ENCODE measurements at regions not wholly inside any gene's neighbourhood (a gene's known extent, or its start where the extent isn't known, plus 50 kb on each side); places are given as distances from the start of the nearest gene placed in this dataset.

DNA sequence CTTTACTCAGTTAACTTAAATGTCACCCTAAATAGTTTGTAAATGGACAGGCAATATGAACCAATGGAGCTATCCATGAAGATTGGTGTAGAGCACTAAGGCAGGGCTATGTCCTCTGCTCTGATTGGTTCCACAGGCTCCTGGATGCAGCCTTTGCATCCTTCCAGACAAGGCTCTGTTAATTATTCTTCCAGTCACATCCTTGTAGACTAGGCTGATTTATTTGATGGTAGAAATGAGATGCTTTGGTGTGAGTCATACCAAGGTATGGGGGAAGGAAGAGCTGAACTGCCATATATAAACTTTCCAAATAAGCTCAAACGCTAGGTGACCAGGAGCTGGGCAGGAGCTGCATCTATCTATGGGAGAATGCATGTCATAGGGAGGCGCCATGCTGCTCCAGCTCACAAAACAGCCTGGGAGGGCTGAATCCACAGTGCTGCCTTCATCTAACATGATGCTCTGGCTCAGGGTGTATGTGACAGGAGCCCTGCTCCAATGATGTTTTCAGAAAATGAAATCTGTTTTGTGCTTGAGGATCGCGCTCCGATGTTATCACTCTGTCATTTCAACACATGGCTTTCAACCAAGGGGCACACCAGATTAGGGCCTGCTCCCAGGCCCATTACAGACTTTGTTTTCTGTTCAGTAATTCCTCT is 818.0 kb upstream of the ZNF608 start:
- Histone ChIP-seq H3K27ac (ENCODE audit: insufficient read depth, low read length, poor library complexity, severe bottlenecking) (no peak overlapping the region), H3K27me3 (ENCODE audit: control insufficient read depth, insufficient read depth, low read length) (no peaks in the 10 kb centered on the region), H3K9me3 (ENCODE audit: control insufficient read depth in 2 of 2, low read length in 2 of 2) (no peaks in the 10 kb centered on the region), H3K4me1 (ENCODE audit: control insufficient read depth, insufficient read depth, low read length, poor library complexity, severe bottlenecking) (no peaks in the 10 kb centered on the region), H3K36me3 (ENCODE audit: control insufficient read depth, insufficient read depth, low read length) (no peaks in the 10 kb centered on the region), H3K4me3 (ENCODE audit: low read depth, low read length) (no peak overlapping the region)
- Mint-ChIP-seq H3K27me3 (no peaks in the 10 kb centered on the region), H3K36me3 (no peaks in the 10 kb centered on the region), H3K27ac (no peak overlapping the region), H3K9me3 (peaks cover 3 to 31% (median 10%) of the 10 kb centered on the region in 7 donors), H3K4me3 (no peak overlapping the region), H3K4me1 (peaks cover 0 to 4% (median 0%) of the 10 kb centered on the region in 4 donors)
- DNase-seq (no peak), ATAC-seq (ENCODE audit: low read depth in 2 of 2) (no peak)

GRCh38 chr5:125574491-125575044 is 828.1 kb upstream of the ZNF608 start:
- Mint-ChIP-seq H3K4me3 (no peak overlapping the region), H3K27ac (no peak overlapping the region), H3K9me3 (peaks cover 0 to 14% (median 5%) of the 10 kb centered on the region in 7 donors), H3K4me1 (no peaks in the 10 kb centered on the region), H3K36me3 (no peaks in the 10 kb centered on the region), H3K27me3 (no peaks in the 10 kb centered on the region)
- Histone ChIP-seq H3K4me1 (ENCODE audit: control insufficient read depth, insufficient read depth, low read length, poor library complexity, severe bottlenecking) (no peaks in the 10 kb centered on the region), H3K36me3 (ENCODE audit: control insufficient read depth, insufficient read depth, low read length) (no peaks in the 10 kb centered on the region), H3K4me3 (ENCODE audit: low read depth, low read length) (no peak overlapping the region), H3K27me3 (ENCODE audit: control insufficient read depth, insufficient read depth, low read length) (no peaks in the 10 kb centered on the region), H3K9me3 (ENCODE audit: control insufficient read depth in 2 of 2, low read length in 2 of 2) (peaks cover 0 to 2% of the 10 kb centered on the region in 2 experiments), H3K27ac (ENCODE audit: insufficient read depth, low read length, poor library complexity, severe bottlenecking) (no peak overlapping the region)
- DNase-seq = no peak
- ATAC-seq (ENCODE audit: low read depth in 2 of 2) = no peak

DNA sequence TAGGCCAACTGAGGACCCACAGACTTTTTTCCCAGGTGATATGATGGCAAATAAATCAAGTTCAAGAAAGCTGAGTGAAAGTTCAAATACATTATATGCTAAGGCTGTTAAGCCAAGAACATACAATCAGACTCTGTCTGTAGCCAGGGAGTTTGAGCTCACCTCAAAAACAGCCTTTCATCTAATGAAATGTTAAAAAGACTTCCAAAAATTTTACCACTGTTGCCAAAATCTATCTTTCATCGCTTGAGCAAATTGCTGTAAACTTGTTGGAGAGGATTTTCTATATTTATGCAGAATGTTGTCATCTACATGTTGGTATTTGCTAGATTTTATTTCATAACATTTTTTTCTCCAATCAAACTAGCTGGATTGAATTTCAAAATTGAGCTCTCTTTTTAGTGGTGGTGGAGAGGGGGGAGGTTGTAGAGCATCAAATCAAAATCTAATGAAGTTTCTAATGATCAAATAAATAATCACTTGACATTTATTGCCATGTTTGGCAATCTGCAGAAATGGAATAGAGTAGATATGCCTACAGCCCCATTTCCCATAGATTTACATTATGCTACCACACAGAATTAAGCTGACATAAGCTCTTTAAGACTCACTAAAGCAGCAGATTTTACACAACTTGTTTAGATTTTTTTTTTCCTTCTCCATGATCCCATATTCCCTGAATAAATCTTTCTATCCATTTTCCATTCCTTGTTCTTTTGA is 828.9 kb upstream of the ZNF608 start:
- Mint-ChIP-seq H3K36me3 (no peaks in the 10 kb centered on the region), H3K9me3 (peaks cover 0 to 14% (median 5%) of the 10 kb centered on the region in 7 donors), H3K27me3 (no peaks in the 10 kb centered on the region), H3K27ac (no peak overlapping the region), H3K4me3 (no peak overlapping the region), H3K4me1 (no peaks in the 10 kb centered on the region)
- Histone ChIP-seq H3K27me3 (ENCODE audit: control insufficient read depth, insufficient read depth, low read length) (no peaks in the 10 kb centered on the region), H3K27ac (ENCODE audit: insufficient read depth, low read length, poor library complexity, severe bottlenecking) (no peak overlapping the region), H3K9me3 (ENCODE audit: control insufficient read depth in 2 of 2, low read length in 2 of 2) (peaks cover 0 to 2% of the 10 kb centered on the region in 2 experiments), H3K36me3 (ENCODE audit: control insufficient read depth, insufficient read depth, low read length) (no peaks in the 10 kb centered on the region), H3K4me3 (ENCODE audit: low read depth, low read length) (no peak overlapping the region), H3K4me1 (ENCODE audit: control insufficient read depth, insufficient read depth, low read length, poor library complexity, severe bottlenecking) (no peaks in the 10 kb centered on the region)
- DNase-seq (no peak), ATAC-seq (ENCODE audit: low read depth in 2 of 2) (no peak)

DNA sequence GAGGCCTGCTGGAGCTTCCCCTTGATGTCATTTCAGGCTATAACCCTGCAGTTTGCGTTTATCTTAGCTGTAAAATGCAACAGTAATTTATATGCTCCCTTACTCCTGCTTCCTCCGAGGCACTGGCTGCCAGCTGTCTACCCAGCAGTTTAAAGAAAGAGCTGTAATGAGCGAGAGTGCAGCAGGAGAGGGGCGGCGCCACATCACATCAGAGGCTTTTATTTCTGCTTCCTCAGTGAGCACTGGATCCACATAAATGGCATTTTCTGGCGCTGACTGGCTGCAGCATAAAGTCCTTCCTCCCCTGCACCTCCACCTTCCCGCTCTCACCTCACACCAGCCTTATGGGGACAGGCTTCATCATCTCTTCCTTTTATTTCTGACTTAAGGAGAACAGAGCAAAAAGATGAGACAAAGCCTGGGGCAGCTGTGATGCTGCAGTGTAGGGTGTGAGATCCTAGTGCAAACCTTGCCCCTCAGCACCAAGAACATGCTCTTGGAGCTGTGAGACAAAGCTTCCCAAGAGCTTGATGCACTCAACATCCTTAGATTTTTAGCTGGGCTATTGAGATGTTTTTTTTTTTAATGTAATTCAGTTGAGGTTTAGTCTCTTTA is 829.6 kb upstream of the ZNF608 start:
- no peak overlapping the region for H3K27ac ChIP-seq (ENCODE audit: insufficient read depth, low read length, poor library complexity, severe bottlenecking)
- H3K27me3 Mint-ChIP-seq = no peaks in the 10 kb centered on the region
- peaks cover 0 to 14% (median 5%) of the 10 kb centered on the region in 7 donors for H3K9me3 Mint-ChIP-seq
- H3K4me1 ChIP-seq (ENCODE audit: control insufficient read depth, insufficient read depth, low read length, poor library complexity, severe bottlenecking) = no peaks in the 10 kb centered on the region
- DNase-seq (no peak), ATAC-seq (ENCODE audit: low read depth in 2 of 2) (no peak)
- H3K27ac Mint-ChIP-seq = no peak overlapping the region
- H3K27me3 ChIP-seq (ENCODE audit: control insufficient read depth, insufficient read depth, low read length) = no peaks in the 10 kb centered on the region
- H3K4me1 Mint-ChIP-seq = no peaks in the 10 kb centered on the region
- H3K4me3 ChIP-seq (ENCODE audit: low read depth, low read length) = no peak overlapping the region
- no peaks in the 10 kb centered on the region for H3K36me3 Mint-ChIP-seq
- no peaks in the 10 kb centered on the region for H3K36me3 ChIP-seq (ENCODE audit: control insufficient read depth, insufficient read depth, low read length)
- no peak overlapping the region for H3K4me3 Mint-ChIP-seq
- H3K9me3 ChIP-seq (ENCODE audit: control insufficient read depth in 2 of 2, low read length in 2 of 2) = peaks cover 0 to 2% of the 10 kb centered on the region in 2 experiments

DNA sequence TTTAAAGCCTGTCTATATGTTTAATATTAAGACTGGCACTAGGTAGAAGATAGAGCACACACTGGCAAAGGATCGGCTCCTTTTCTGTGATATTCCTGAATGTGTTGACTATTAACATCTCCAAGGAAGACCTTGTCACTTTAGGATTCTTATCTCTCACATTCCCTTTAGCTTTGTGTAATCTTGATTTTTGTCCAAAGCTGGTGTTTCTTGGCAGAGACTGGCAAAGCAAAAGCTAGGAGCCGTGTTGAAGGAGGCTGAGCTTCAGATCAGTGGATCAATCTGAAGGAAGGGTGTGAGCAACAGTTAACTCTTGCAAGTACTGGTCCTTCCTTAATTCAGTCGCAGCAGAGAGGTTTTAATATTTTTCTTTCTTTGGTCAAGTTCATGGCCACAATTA is 830.4 kb upstream of the ZNF608 start:
- Mint-ChIP-seq H3K4me1 (no peaks in the 10 kb centered on the region), H3K9me3 (peaks cover 0 to 19% (median 5%) of the 10 kb centered on the region in 7 donors), H3K4me3 (no peak overlapping the region), H3K27ac (no peak overlapping the region), H3K36me3 (no peaks in the 10 kb centered on the region), H3K27me3 (no peaks in the 10 kb centered on the region)
- no peaks in the 10 kb centered on the region for H3K4me1 ChIP-seq (ENCODE audit: control insufficient read depth, insufficient read depth, low read length, poor library complexity, severe bottlenecking)
- H3K4me3 ChIP-seq (ENCODE audit: low read depth, low read length) = no peak overlapping the region
- H3K36me3 ChIP-seq (ENCODE audit: control insufficient read depth, insufficient read depth, low read length) = no peaks in the 10 kb centered on the region
- no peaks in the 10 kb centered on the region for H3K27me3 ChIP-seq (ENCODE audit: control insufficient read depth, insufficient read depth, low read length)
- ATAC-seq (ENCODE audit: low read depth in 2 of 2) = no peak
- no peak overlapping the region for H3K27ac ChIP-seq (ENCODE audit: insufficient read depth, low read length, poor library complexity, severe bottlenecking)
- peaks cover 0 to 2% of the 10 kb centered on the region in 2 experiments for H3K9me3 ChIP-seq (ENCODE audit: control insufficient read depth in 2 of 2, low read length in 2 of 2)
- DNase-seq = no peak

- Mint-ChIP-seq H3K9me3 (peaks cover 0 to 16% (median 5%) of the 10 kb centered on the region in 7 donors), H3K27me3 (no peaks in the 10 kb centered on the region), H3K4me1 (no peaks in the 10 kb centered on the region), H3K27ac (no peak overlapping the region), H3K36me3 (no peaks in the 10 kb centered on the region), H3K4me3 (no peak overlapping the region)
- no peaks in the 10 kb centered on the region for H3K4me1 ChIP-seq (ENCODE audit: control insufficient read depth, insufficient read depth, low read length, poor library complexity, severe bottlenecking)
- H3K27ac ChIP-seq (ENCODE audit: insufficient read depth, low read length, poor library complexity, severe bottlenecking) = no peak overlapping the region
- H3K27me3 ChIP-seq (ENCODE audit: control insufficient read depth, insufficient read depth, low read length) = no peaks in the 10 kb centered on the region
- no peaks in the 10 kb centered on the region for H3K36me3 ChIP-seq (ENCODE audit: control insufficient read depth, insufficient read depth, low read length)
- no peak overlapping the region for H3K4me3 ChIP-seq (ENCODE audit: low read depth, low read length)
- no peak for DNase-seq
- ATAC-seq (ENCODE audit: low read depth in 2 of 2) = no peak
- no peaks in the 10 kb centered on the region for H3K9me3 ChIP-seq (ENCODE audit: control insufficient read depth in 2 of 2, low read length in 2 of 2)
These were observed 832.1 kb upstream of the ZNF608 start for GRCh38 chr5:125578551-125578950.

GRCh38 chr5:125579182-125579581 is 832.7 kb upstream of the ZNF608 start:
- H3K27ac ChIP-seq (ENCODE audit: insufficient read depth, low read length, poor library complexity, severe bottlenecking) = no peak overlapping the region
- H3K4me1 ChIP-seq (ENCODE audit: control insufficient read depth, insufficient read depth, low read length, poor library complexity, severe bottlenecking) = no peaks in the 10 kb centered on the region
- H3K27ac Mint-ChIP-seq = no peak overlapping the region
- H3K9me3 Mint-ChIP-seq = peaks cover 0 to 12% (median 3%) of the 10 kb centered on the region in 7 donors
- no peaks in the 10 kb centered on the region for H3K4me1 Mint-ChIP-seq
- no peaks in the 10 kb centered on the region for H3K27me3 Mint-ChIP-seq
- no peak overlapping the region for H3K4me3 ChIP-seq (ENCODE audit: low read depth, low read length)
- H3K36me3 Mint-ChIP-seq = no peaks in the 10 kb centered on the region
- H3K9me3 ChIP-seq (ENCODE audit: control insufficient read depth in 2 of 2, low read length in 2 of 2) = no peaks in the 10 kb centered on the region
- H3K27me3 ChIP-seq (ENCODE audit: control insufficient read depth, insufficient read depth, low read length) = no peaks in the 10 kb centered on the region
- DNase-seq (no peak), ATAC-seq (ENCODE audit: low read depth in 2 of 2) (no peak)
- no peak overlapping the region for H3K4me3 Mint-ChIP-seq
- H3K36me3 ChIP-seq (ENCODE audit: control insufficient read depth, insufficient read depth, low read length) = no peaks in the 10 kb centered on the region
